MM.1S (cell line): ENCODE measurements at regions not wholly inside any gene's neighbourhood (a gene's known extent, or its start where the extent isn't known, plus 50 kb on each side); places are given as distances from the start of the nearest gene placed in this dataset.

ENCODE experiments used
- EZH2phosphoT487 ChIP-seq: fragments of 300-600 bp; sonication (generic); IDR thresholded peaks from 2 replicates; pipeline ENCODE4 v1.6.1; 2018; ENCODE audit warnings: antibody characterized with exemption, low read length
- TF ChIP-seq, protein P1 (sequence below): fragments of 300-600 bp; sonication (generic); IDR thresholded peaks from 2 replicates; pipeline ENCODE4 v1.5.1; 2016; ENCODE audit warnings: antibody characterized with exemption, low read length, mixed read lengths

DNA sequence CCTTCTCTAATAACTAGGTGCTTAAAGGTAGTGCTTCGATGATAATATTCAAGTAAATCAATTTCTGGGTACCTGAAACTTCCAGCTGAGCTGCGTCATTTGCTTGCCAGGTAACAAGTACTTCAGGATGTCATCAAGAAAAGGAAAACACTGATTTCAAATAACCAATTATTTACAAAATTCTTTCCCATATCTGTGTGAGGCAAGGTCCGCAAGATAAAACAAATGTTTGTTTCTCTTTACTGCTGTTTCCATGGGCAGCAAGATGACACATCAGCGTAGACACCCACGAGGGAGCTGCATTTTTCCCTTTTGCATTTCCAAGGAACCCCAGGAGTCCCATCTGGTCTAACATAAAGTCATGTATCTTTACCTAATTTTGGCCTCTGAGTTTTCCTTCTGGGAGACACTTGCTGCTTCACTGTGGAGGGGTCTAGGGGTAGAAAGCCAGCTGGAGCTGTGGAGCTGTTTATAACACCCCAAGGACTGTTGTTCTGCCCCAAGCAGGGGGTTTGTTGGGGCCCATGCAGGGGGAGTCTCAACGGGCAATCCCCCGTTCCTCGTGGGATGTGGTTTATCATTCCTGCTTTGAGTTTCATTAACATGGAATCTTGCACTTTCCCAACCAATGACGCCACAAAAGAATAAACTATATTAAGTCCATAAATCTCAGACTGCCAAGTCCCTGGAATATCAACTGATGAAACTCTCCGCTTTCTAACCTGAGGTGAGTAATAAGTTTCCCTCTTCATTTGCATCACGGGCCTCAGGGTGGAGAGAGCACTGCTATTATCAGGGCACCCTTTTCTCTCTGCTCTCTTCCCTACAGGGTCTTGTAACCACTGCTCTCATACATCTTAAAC is 112.8 kb upstream of the PELI2 start:
- TF ChIP-seq, protein P1, sequence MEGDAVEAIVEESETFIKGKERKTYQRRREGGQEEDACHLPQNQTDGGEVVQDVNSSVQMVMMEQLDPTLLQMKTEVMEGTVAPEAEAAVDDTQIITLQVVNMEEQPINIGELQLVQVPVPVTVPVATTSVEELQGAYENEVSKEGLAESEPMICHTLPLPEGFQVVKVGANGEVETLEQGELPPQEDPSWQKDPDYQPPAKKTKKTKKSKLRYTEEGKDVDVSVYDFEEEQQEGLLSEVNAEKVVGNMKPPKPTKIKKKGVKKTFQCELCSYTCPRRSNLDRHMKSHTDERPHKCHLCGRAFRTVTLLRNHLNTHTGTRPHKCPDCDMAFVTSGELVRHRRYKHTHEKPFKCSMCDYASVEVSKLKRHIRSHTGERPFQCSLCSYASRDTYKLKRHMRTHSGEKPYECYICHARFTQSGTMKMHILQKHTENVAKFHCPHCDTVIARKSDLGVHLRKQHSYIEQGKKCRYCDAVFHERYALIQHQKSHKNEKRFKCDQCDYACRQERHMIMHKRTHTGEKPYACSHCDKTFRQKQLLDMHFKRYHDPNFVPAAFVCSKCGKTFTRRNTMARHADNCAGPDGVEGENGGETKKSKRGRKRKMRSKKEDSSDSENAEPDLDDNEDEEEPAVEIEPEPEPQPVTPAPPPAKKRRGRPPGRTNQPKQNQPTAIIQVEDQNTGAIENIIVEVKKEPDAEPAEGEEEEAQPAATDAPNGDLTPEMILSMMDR = no peak
- TF ChIP-seq EZH2phosphoT487 = no peak
